Keratinocyte (primary cell): ENCODE measurements at regions not wholly inside any gene's neighbourhood (a gene's known extent, or its start where the extent isn't known, plus 50 kb on each side); places are given as distances from the start of the nearest gene placed in this dataset.

Experiments used
- DNase-seq: peaks from one replicate; pipeline ENCODE4 v3.0.0-alpha.2; 2011; ENCODE audit warnings: low read depth, missing footprints, low spot score
- FAIRE-seq: peaks from 2 replicates; lab custom pipeline; 2011; peaks lifted over from hg19 to GRCh38; lab: Jason Lieb, UNC
- H2AFZ ChIP-seq: 2 replicates; pipeline ENCODE4 v1.6.0; 2012; ENCODE audit warnings: low read length, control low read depth, inconsistent platforms; ENCODE audit not compliant: control insufficient read depth
- H3K27ac ChIP-seq: 2 replicates; pipeline ENCODE4 v1.5.1; 2011; ENCODE audit warnings: low read length; ENCODE audit not compliant: control insufficient read depth, insufficient read depth
- H3K27me3 ChIP-seq: 3 replicates; pipeline ENCODE4 v1.6.0; 2011; ENCODE audit warnings: low read length; ENCODE audit not compliant: control insufficient read depth, insufficient read depth; ENCODE audit errors: extremely low read depth
- H3K36me3 ChIP-seq, 2 experiments: 2 replicates in 1 of 2; 3 replicates in 1 of 2; pipeline ENCODE4 v1.5.1; 2011; ENCODE audit warnings: low read length in 2 of 2, mild to moderate bottlenecking in 1 of 2; ENCODE audit not compliant: control insufficient read depth in 2 of 2, insufficient read depth in 2 of 2; ENCODE audit errors: extremely low read depth in 1 of 2
- H3K4me1 ChIP-seq: 3 replicates; pipeline ENCODE4 v1.5.1; 2011; ENCODE audit warnings: low read length; ENCODE audit not compliant: control insufficient read depth, insufficient read depth; ENCODE audit errors: extremely low read depth
- H3K4me2 ChIP-seq: 3 replicates; pipeline ENCODE4 v1.6.0; 2011; ENCODE audit warnings: low read depth, low read length; ENCODE audit not compliant: control insufficient read depth, insufficient read depth; ENCODE audit errors: extremely low read depth
- H3K4me3 ChIP-seq, 3 experiments: fragments of 200-600 bp in 1 of 3; sonication (generic) in 1 of 3; 2 replicates in 2 of 3; 3 replicates in 1 of 3; pipeline ENCODE4 v1.5.1; 2011 to 2016; ENCODE audit warnings: low read length in 3 of 3, mild to moderate bottlenecking in 3 of 3, control low read depth in 2 of 3, inconsistent platforms in 1 of 3, low read depth in 1 of 3, mixed read lengths in 1 of 3, mixed run types in 1 of 3, moderate library complexity in 1 of 3; ENCODE audit not compliant: control insufficient read depth in 2 of 3, insufficient read depth in 2 of 3; ENCODE audit errors: extremely low read depth in 1 of 3
- H3K79me2 ChIP-seq: 2 replicates; pipeline ENCODE4 v1.6.0; 2012; ENCODE audit warnings: low read length; ENCODE audit not compliant: control insufficient read depth, insufficient read depth
- H3K9ac ChIP-seq: 3 replicates; pipeline ENCODE4 v1.6.0; 2011; ENCODE audit warnings: low read length; ENCODE audit not compliant: control insufficient read depth, insufficient read depth; ENCODE audit errors: extremely low read depth
- H3K9me1 ChIP-seq: 3 replicates; pipeline ENCODE4 v1.6.0; 2011; ENCODE audit warnings: low read length; ENCODE audit not compliant: control insufficient read depth, insufficient read depth; ENCODE audit errors: extremely low read depth
- H3K9me3 ChIP-seq: 2 replicates; pipeline ENCODE4 v1.5.1; 2012; ENCODE audit warnings: low read depth, low read length; ENCODE audit not compliant: control insufficient read depth
- H4K20me1 ChIP-seq: 3 replicates; pipeline ENCODE4 v1.6.0; 2011; ENCODE audit warnings: low read length; ENCODE audit not compliant: control insufficient read depth, insufficient read depth; ENCODE audit errors: extremely low read depth
- EZH2 ChIP-seq: IDR thresholded peaks from one replicate; pipeline ENCODE4 v1.6.1; 2012; ENCODE audit warnings: inconsistent platforms, mild to moderate bottlenecking, low read length, moderate library complexity
- dilution Hi-C: fragments of 300-500 bp; cut with MboI; formaldehyde crosslinking; loops from one replicate; pipeline ENCODE4 v1.7.0; 2020; ENCODE audit warnings: low sequenced_read_pairs; ENCODE audit not compliant: extremely low pct_ligation_motif_present
- TF ChIP-seq, protein P1 (sequence below), 3 experiments: IDR thresholded peaks in 1 of 3; conservative IDR thresholded peaks in 1 of 3; optimal IDR thresholded peaks in 1 of 3; 2 replicates in 2 of 3; 3 replicates in 1 of 3; pipeline versions ENCODE3 to v1.5.1; 2011; ENCODE audit warnings: low read length in 3 of 3, mild to moderate bottlenecking in 3 of 3, moderate library complexity in 2 of 3, control low read depth in 1 of 3, inconsistent platforms in 1 of 3; ENCODE audit not compliant: insufficient read depth in 2 of 3; ENCODE audit errors: extremely low read depth in 1 of 3

DNA sequence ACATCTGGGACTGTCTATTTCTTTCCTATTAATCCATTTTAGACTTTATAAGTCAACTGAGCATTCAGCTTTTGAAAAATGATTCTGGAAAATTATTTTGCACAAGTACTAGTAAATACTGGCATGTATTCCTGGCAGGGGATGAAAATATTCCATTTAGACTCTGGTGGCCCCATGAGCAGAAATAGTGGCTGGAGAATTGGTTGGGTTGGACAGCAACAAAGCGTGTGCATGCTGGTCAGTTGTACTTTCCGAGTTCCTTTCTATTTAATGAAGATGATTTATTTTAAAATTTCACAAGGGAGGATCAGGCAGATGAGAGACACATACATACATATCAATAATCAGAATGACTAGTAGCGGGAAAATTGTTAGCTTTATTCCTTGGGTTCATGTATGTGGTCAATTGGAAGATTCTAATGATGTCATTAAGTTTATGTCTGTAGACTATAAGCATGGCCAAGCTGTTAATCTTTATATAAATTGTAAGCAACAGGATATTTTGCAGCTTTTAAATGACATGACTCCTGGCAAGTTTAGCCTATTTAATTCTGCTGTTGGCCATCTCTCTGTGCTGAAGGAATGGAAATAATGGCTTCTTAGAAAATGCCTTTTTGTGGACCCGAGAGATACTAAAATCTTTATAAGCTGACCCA lies 541.6 kb downstream of the SLC4A3 start:
- dilution Hi-C loops: no loop called here
- DNase-seq: no peak
- no peak overlapping the region for H3K4me2 ChIP-seq
- H2AFZ ChIP-seq: no peak overlapping the region
- H3K79me2 ChIP-seq: no peaks in the 10 kb centered on the region
- no peak for FAIRE-seq
- H3K4me1 ChIP-seq: no peaks in the 10 kb centered on the region
- no peak for TF ChIP-seq EZH2
- TF ChIP-seq, protein P1, sequence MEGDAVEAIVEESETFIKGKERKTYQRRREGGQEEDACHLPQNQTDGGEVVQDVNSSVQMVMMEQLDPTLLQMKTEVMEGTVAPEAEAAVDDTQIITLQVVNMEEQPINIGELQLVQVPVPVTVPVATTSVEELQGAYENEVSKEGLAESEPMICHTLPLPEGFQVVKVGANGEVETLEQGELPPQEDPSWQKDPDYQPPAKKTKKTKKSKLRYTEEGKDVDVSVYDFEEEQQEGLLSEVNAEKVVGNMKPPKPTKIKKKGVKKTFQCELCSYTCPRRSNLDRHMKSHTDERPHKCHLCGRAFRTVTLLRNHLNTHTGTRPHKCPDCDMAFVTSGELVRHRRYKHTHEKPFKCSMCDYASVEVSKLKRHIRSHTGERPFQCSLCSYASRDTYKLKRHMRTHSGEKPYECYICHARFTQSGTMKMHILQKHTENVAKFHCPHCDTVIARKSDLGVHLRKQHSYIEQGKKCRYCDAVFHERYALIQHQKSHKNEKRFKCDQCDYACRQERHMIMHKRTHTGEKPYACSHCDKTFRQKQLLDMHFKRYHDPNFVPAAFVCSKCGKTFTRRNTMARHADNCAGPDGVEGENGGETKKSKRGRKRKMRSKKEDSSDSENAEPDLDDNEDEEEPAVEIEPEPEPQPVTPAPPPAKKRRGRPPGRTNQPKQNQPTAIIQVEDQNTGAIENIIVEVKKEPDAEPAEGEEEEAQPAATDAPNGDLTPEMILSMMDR (optimal IDR thresholded peaks at IDR 0.05 in 1 of 3, IDR thresholded peaks at IDR 0.05 in 1 of 3, conservative IDR thresholded peaks at IDR 0.05 in 1 of 3; ENCODE audit: extremely low read depth in 1 of 3, insufficient read depth in 2 of 3, low read length in 3 of 3): no peak
- H3K9me3 ChIP-seq: no peaks in the 10 kb centered on the region
- H3K27ac ChIP-seq: no peak overlapping the region
- no peak overlapping the region for H3K9ac ChIP-seq
- H3K36me3 ChIP-seq: no peaks in the 10 kb centered on the region
- no peaks in the 10 kb centered on the region for H3K9me1 ChIP-seq
- no peaks in the 10 kb centered on the region for H3K27me3 ChIP-seq
- H4K20me1 ChIP-seq: no peaks in the 10 kb centered on the region
- no peak overlapping the region for H3K4me3 ChIP-seq

DNA sequence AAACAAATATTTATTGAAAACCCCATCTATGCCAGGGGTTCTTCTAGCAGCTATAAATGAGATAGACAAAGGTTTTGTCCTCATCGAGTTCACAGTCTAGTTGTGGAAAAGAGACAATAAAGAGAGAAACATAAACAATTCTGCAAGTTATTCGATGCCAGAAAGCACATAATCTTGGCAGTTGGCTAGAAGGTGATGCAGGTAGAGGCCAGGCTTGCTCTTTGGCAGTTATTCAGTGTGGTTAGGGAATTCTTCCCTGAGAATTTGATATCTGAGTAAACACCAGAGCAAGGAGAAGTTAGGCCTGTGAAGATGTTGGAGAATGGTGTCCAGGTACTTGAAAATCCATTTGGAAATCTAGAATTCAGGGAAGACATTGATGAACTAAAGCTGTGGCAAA lies 547.4 kb downstream of the SLC4A3 start:
- dilution Hi-C loops: no loop called here
- TF ChIP-seq EZH2: no peak
- TF ChIP-seq, protein P1 (optimal IDR thresholded peaks at IDR 0.05 in 1 of 3, IDR thresholded peaks at IDR 0.05 in 1 of 3, conservative IDR thresholded peaks at IDR 0.05 in 1 of 3; ENCODE audit: extremely low read depth in 1 of 3, insufficient read depth in 2 of 3, low read length in 3 of 3): no peak
- Histone ChIP-seq H3K4me2 (no peak overlapping the region), H4K20me1 (no peaks in the 10 kb centered on the region), H3K27ac (no peak overlapping the region), H2AFZ (no peak overlapping the region), H3K79me2 (no peaks in the 10 kb centered on the region), H3K36me3 (no peaks in the 10 kb centered on the region), H3K9ac (no peak overlapping the region), H3K9me1 (no peaks in the 10 kb centered on the region), H3K27me3 (no peaks in the 10 kb centered on the region), H3K4me3 (no peak overlapping the region), H3K4me1 (peaks cover 5% of the 10 kb centered on the region), H3K9me3 (no peaks in the 10 kb centered on the region)
- DNase-seq (no peak), FAIRE-seq (peak; percentile 52)
